Tibial nerve (tissue), 3 donors: ENCODE measurements at regions not wholly inside any gene's neighbourhood (a gene's known extent, or its start where the extent isn't known, plus 50 kb on each side); places are given as distances from the start of the nearest gene placed in this dataset.

Experiments used
- CTCF ChIP-seq, 5 experiments: fragments of 200-600 bp in 3 of 5; fragments of 450-650 bp in 2 of 5; sonication (generic) in 3 of 5; IDR thresholded peaks; one replicate each; pipeline ENCODE4 v1.5.1; 2016 to 2019; ENCODE audit warnings: antibody characterized with exemption in 5 of 5, mild to moderate bottlenecking in 3 of 5, moderate library complexity in 2 of 5
- POLR2A ChIP-seq, 2 donors: fragments of 450-650 bp; IDR thresholded peaks; one replicate each; pipeline ENCODE4 v1.6.1; 2017; ENCODE audit warnings: antibody characterized with exemption in 2 of 2, mild to moderate bottlenecking in 2 of 2, moderate library complexity in 2 of 2

DNA sequence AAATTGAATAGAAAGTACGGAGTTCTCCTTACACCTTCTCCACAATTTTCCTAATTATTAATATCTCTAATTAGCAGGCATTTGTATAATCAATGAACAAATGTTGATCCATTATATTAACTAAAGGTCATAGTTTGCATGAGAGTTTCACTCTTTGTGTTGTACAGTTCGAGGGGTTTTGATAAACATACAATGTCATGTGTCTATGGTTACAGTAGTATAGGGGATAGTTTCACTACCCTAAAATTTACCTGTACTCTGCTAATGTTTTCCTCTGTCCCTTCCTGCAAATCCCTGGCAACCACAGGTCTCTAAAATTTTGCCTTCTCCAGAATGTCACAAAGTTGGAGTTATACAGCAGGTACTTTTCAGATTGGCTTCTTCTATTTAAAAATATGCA, 1199.8 kb upstream of the GJE1 start:
- TF ChIP-seq CTCF (IDR thresholded peaks at IDR 0.05): no peak
- TF ChIP-seq POLR2A (IDR thresholded peaks at IDR 0.05): no peak
